NCI-H1417 (cell line): ENCODE measurements at regions not wholly inside any gene's neighbourhood (a gene's known extent, or its start where the extent isn't known, plus 50 kb on each side); places are given as distances from the start of the nearest gene placed in this dataset.
A peak's percentile ranks its signal among the peaks of the same experiment; 100 is the strongest.

ENCODE experiments used
- DNase-seq, 3 experiments: peaks; one replicate each; lab custom pipeline; 2025; lab: John Stamatoyannopoulos, UW

- no peak for DNase-seq
Observed at GRCh38 chr4:54545663-54546424, 111.9 kb upstream of the KIT start.

DNA sequence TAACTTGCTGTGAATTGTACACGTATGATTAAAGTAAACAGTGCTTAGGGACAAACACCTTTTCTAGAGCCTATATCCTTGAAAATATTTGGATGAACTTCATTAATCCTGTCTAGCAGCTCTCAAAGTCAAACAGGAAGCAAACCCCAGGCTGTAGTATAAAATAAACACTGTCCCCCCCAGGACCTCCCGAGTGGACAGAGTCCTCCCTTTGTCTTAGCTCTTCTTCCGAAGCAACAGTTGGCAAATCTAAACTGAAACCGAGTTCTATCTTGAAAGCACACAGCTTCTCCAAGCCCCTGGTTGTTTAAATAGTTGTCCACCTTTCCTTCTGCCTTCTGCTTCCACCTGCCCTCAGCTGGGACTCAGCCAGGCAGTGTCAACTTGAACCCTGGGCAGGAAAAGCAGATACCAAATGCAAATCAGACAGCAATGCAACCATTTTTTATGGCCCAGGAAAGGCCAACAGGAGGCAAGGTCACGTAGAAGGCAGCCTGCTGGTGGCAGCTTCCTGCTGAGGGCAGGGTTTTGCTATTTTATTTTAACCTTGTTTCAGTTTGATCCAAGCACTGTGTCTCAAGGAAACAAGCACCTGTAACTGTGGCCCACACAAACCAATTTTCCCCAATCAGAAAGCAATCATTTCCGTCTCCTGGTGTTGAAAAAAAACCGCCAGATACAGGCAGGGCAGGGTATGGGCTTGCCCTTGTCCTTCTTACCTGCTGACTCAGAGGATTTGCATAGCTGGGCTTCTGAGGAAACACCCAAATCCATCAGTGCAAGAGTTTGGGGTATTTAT lies 110.3 kb upstream of the KIT start:
- DNase-seq, result peak in 2 of 3 experiments; percentile 32 to 62

- DNase-seq, result no peak
Observed at GRCh38 chr4:54548098-54548620, 109.6 kb upstream of the KIT start.

DNA sequence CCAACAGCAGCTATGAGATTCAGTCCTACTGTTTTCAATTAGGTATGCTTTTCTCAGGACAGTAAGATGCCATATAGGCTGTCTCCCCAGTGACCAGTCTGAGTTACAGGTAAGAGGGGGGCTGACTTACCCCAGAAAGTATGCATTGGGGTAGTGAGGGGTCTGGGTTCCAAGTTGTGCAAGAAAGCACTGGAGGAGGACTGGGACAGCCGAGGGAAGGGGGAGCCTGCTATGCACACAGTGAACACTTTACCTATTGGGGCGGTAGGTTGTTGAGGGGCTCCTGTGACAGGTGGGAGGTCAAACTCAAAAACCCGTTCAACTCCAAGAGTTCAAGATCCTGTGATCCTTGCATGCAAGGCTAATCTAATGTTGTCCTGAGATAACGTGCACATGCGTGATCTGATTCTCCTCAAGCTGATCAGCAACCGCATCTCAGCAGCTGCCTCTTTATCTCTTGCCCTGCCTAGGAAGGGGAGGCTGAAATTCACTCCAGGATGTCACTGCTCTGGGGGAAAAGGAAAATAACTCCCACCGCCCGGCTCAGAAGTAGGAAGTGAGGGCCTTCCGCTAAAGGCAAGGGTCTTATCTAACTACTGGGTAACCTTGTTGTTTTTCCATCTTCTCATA lies 108.8 kb upstream of the KIT start:
- no peak for DNase-seq

- no peak for DNase-seq
Observed at GRCh38 chr4:54550395-54551171, 107.2 kb upstream of the KIT start.

- DNase-seq, result no peak
Observed at GRCh38 chr4:54553001-54553400, 104.8 kb upstream of the KIT start.

GRCh38 chr4:54554339-54554990 lies 103.3 kb upstream of the KIT start:
- no peak for DNase-seq

- no peak for DNase-seq
Observed at GRCh38 chr4:54556051-54556450, 101.7 kb upstream of the KIT start.

DNA sequence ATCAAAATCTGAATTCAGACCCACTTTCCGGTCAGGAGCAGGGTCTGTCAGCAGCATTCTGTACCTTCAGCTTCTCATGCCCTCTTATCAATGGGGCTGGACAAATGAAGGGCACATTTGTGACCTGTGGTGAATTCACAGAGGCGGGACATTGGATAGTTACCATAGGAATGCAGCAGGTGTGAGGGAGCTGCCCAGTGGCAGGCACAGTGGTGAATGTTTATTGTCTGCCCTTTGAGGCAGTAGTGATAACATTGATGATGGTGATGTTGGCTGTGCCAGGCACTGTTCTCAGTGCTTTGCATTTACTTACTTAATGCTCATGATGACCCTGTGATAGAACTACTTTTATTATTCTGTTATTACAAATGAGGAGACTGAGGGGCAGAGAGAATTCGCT lies 101.2 kb upstream of the KIT start:
- no peak for DNase-seq

- DNase-seq, result no peak
Observed at GRCh38 chr4:54558889-54559677, 98.7 kb upstream of the KIT start.

DNA sequence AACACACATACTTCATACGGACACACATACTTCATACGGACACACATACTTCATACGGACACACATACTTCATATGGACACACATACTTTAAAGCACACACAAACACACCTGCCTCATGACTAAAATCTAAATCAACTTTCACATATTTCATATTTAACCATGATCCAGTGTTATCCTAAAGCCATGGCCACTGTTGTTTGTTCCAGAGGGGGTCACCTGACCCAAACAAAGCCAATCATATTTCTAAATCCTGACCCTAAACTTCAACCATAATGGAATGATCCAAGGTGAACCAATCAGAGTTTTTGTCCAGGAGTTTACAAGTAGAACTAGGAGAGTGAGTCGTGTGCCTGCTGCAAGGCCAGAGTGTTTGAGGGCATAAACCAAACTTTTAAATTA lies 97.2 kb upstream of the KIT start:
- DNase-seq, result no peak

DNA sequence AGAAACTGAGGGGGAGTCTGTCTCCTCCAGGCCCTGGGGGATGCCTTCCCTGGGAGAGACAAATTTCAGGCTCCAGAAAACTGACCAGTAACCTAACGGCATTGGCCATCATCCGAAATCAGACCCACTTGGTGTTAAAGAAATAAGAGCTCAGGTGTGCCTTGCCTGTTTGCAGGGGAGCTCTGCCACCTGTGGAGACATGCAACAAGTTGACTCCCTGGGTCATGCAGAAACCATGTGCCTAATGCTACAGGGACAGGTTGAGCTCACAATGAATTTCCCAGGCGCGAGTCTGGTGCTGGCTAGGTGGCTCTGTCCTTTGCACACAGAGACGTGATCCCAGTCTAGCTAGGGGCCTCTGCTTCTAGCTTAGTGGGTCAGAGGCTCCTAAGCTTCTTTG lies 95.8 kb upstream of the KIT start:
- no peak for DNase-seq

DNA sequence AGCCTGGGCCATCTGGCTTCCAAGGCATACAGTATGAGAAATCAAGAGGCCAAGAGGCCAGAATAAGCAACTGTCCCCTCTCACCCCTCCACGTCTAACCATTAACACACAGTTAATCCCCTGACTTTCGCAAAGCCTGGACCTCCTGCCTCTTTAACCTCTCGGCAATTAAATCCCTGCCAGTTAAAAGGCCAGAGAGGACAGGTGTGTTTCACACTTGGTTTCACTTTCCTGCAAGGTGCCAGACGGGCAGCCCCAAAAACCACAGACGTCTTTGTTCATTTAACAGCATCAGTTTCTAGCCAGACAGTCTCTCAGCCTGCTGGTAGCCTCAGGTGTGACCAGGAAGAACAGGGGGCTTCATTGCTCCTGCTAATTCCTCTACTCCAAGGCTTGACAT lies 91.1 kb upstream of the KIT start:
- DNase-seq, result peak; percentile 44 to 86 (median 80)

- DNase-seq, result no peak
Observed at GRCh38 chr4:54567327-54567726, 90.4 kb upstream of the KIT start.

- no peak for DNase-seq
Observed at GRCh38 chr4:54568184-54568583, 89.6 kb upstream of the KIT start.

GRCh38 chr4:54570822-54571221 lies 86.9 kb upstream of the KIT start:
- no peak for DNase-seq

DNA sequence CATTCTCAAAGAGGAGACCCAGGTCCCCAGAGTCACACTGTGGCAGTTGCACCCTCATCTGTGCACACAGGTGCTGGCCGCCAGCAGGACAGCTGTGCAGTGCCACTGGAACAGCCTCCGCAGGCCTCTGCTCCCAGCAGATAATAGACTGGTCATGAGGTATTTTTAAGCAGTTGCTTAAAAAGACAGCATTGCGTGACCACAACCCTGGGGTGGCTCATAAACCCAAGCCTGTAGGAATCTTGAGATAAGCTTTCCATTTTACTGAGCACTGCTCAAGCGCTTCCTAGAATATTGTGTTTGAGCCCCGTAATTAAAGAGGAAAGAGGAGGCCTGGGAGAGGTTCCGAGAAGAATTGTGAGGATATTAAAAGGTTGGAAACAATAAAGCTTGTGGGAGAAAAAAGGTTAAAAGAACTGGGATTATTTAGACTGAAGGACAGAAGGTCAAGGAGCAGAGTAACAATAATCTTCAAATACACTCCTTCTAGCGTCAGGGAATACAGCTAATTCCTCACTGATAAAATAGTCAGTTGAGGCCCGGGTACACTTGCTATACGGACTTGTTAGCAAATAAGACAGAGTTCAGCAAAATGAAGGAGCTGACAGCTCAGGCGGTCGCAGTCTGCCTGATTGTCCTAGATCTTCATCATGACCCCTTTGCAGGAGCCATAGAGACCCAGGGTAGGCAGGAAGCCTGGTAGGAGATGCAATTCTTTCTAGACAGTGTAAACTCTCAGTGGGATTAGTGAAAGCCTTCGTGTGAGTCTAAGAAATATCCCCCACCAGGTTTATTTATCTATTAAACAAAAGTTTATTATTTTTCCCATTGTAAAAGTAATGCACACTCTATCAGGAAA lies 86.2 kb upstream of the KIT start:
- no peak for DNase-seq

DNA sequence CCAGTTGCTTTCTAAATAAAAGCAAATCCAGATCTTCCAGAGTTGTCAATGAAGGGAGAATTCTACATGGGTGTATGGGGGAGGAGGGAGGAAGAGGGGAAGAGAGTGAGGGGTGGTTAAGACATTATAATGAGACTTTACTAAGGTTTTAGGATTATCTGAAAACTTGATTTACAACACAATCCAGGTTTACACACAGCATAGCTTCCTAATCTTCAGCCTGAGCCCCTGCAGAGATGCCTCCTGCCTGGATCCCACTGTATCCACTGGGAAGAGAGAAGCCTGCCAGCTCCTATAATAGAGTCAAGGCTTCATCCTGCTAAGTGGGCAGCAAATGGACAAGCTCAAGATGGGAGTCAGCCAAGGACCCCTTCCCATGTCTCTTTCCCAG lies 85.6 kb upstream of the KIT start:
- no peak for DNase-seq

GRCh38 chr4:54574500-54574899 lies 83.3 kb upstream of the KIT start:
- DNase-seq, result no peak

DNA sequence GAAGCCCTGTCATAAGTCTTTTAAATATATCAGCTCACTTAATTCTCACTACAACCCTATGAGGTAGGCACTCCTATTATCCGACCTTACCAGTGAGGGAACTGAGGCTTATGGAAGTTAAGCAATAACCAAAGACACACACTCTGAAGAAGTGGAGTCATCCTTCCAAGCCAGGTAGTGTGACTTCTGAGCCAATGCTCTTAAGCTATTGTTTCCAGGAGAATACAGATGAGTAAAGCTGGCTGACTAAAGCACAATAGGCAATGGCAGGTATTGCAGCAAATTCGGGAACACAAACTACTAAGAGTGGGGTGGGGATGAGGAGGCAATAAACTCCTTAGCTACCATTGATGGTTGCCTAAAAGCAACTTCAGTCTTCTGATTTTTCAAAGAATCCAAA lies 81.8 kb upstream of the KIT start:
- no peak for DNase-seq
